ENCODE measurements at regions not wholly inside any gene's neighbourhood (a gene's known extent, or its start where the extent isn't known, plus 50 kb on each side); places are given as distances from the start of the nearest gene placed in this dataset.

- H3K36me3 ChIP-seq (replicated peaks in 1 of 2; ENCODE audit: insufficient read depth in 1 of 2, low read depth in 2 of 2): no peaks in the 10 kb centered on the region
- H3K4me1 ChIP-seq: no peaks in the 10 kb centered on the region
- no peaks in the 10 kb centered on the region for H3K9me3 ChIP-seq
- intact Hi-C loops (cut with DNase I): no loop called here
- DNase-seq: no peak
- no peak for ATAC-seq
- 40 to 58% methylated on average over 2 of the region's 2 CpGs for WGBS, 2 donors
- no peak overlapping the region for H3K27ac ChIP-seq
- H3K27me3 ChIP-seq: no peaks in the 10 kb centered on the region
- TF ChIP-seq POLR2A (IDR thresholded peaks at IDR 0.05): no peak
- no peak overlapping the region for H3K4me3 ChIP-seq
Observed at GRCh38 chr5:51544031-51544785, 161.0 kb downstream of the ISL1 start.

- Histone ChIP-seq H3K4me3 (no peak overlapping the region), H3K27me3 (no peaks in the 10 kb centered on the region), H3K27ac (no peak overlapping the region), H3K4me1 (no peaks in the 10 kb centered on the region), H3K9me3 (no peaks in the 10 kb centered on the region), H3K36me3 (replicated peaks in 1 of 2; ENCODE audit: insufficient read depth in 1 of 2, low read depth in 2 of 2) (no peaks in the 10 kb centered on the region)
- intact Hi-C loops (cut with DNase I): no loop called here
- ATAC-seq (no peak), DNase-seq (no peak)
- 65 to 75% methylated on average over 4 of the region's 4 CpGs for WGBS, 2 donors
- TF ChIP-seq POLR2A (IDR thresholded peaks at IDR 0.05) (no peak), CTCF (IDR thresholded peaks at IDR 0.05) (no peak)
Observed at GRCh38 chr5:51556833-51557232, 173.6 kb downstream of the ISL1 start.

GRCh38 chr5:51558682-51559081, 175.4 kb downstream of the ISL1 start:
- Histone ChIP-seq H3K27me3 (no peaks in the 10 kb centered on the region), H3K27ac (no peak overlapping the region), H3K9me3 (no peaks in the 10 kb centered on the region), H3K4me3 (no peak overlapping the region), H3K4me1 (no peaks in the 10 kb centered on the region), H3K36me3 (replicated peaks in 1 of 2; ENCODE audit: insufficient read depth in 1 of 2, low read depth in 2 of 2) (no peaks in the 10 kb centered on the region)
- intact Hi-C loops (cut with DNase I): no loop called here
- TF ChIP-seq POLR2A (IDR thresholded peaks at IDR 0.05) (no peak), CTCF (IDR thresholded peaks at IDR 0.05) (no peak)
- 84 to 87% methylated on average over 1 of the region's 1 CpG for WGBS, 2 donors
- no peak for DNase-seq
- ATAC-seq: no peak

- Histone ChIP-seq H3K9me3 (no peaks in the 10 kb centered on the region), H3K27ac (no peak overlapping the region), H3K4me1 (no peaks in the 10 kb centered on the region), H3K27me3 (no peaks in the 10 kb centered on the region), H3K36me3 (replicated peaks in 1 of 2; ENCODE audit: insufficient read depth in 1 of 2, low read depth in 2 of 2) (no peaks in the 10 kb centered on the region), H3K4me3 (no peak overlapping the region)
- intact Hi-C loops (cut with DNase I): no loop called here
- DNase-seq: no peak
- TF ChIP-seq CTCF (IDR thresholded peaks at IDR 0.05): no peak
- TF ChIP-seq POLR2A (IDR thresholded peaks at IDR 0.05): no peak
- WGBS, 2 donors: 33 to 39% methylated on average over 2 of the region's 2 CpGs
- no peak for ATAC-seq
Observed at GRCh38 chr5:51559339-51559738, 176.1 kb downstream of the ISL1 start.

GRCh38 chr5:51559921-51560658, 176.8 kb downstream of the ISL1 start:
- DNase-seq: no peak
- Histone ChIP-seq H3K27me3 (no peaks in the 10 kb centered on the region), H3K4me1 (no peaks in the 10 kb centered on the region), H3K27ac (no peak overlapping the region), H3K9me3 (no peaks in the 10 kb centered on the region), H3K4me3 (no peak overlapping the region), H3K36me3 (replicated peaks in 1 of 2; ENCODE audit: insufficient read depth in 1 of 2, low read depth in 2 of 2) (no peaks in the 10 kb centered on the region)
- ATAC-seq: no peak
- no peak for TF ChIP-seq POLR2A (IDR thresholded peaks at IDR 0.05)
- TF ChIP-seq CTCF (IDR thresholded peaks at IDR 0.05): no peak
- intact Hi-C loops (cut with DNase I): no loop called here
- WGBS, 2 donors: 46% methylated on average over 2 of the region's 2 CpGs

All from body of pancreas (tissue), 4 donors.